PC-3 (cell line): ENCODE measurements at regions not wholly inside any gene's neighbourhood (a gene's known extent, or its start where the extent isn't known, plus 50 kb on each side); places are given as distances from the start of the nearest gene placed in this dataset.

Source experiments
- CTCF ChIP-seq: fragments of 300-600 bp; sonication (generic); conservative IDR thresholded peaks from 2 replicates; pipeline ENCODE4 v1.5.1; 2017; ENCODE audit warnings: antibody characterized with exemption, low read depth, mild to moderate bottlenecking, low read length
- EZH2 ChIP-seq: fragments of 300-600 bp; sonication (generic); IDR thresholded peaks from one replicate; pipeline ENCODE4 v1.6.1; 2017; ENCODE audit warnings: antibody characterized with exemption, mild to moderate bottlenecking, low read length; ENCODE audit not compliant: unreplicated experiment
- EZH2phosphoT487 ChIP-seq: fragments of 300-600 bp; sonication (generic); IDR thresholded peaks from 2 replicates; pipeline ENCODE4 v1.6.1; 2018; ENCODE audit warnings: mild to moderate bottlenecking, antibody characterized with exemption, low read length, borderline replicate concordance

DNA sequence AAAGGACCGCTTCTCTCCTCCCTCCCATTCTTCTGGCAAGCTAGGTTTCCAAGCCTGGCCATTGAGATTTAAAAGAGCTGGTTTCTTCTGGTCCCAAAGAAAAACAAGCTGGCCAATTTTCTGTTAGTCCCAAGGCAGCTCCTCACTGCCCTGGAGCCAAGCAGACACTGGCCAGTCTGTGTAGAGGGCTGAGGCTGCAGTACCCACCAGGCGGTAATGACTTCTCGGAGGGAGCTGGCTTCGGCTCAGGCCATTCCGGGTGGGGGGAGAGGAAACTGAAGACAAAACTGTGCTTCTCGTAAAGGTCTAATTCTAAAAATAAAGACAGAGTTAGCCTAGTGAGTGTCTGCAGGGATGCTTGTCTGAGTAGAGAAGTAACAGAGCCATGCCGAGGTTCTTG is 78.5 kb upstream of the SMAD3 start:
- TF ChIP-seq CTCF (no peak), EZH2 (no peak), EZH2phosphoT487 (no peak)
